Uterus (tissue), 3 donors: ENCODE measurements at regions not wholly inside any gene's neighbourhood (a gene's known extent, or its start where the extent isn't known, plus 50 kb on each side); places are given as distances from the start of the nearest gene placed in this dataset.

Source experiments
- DNase-seq, 2 donors: peaks; one replicate each; pipeline ENCODE4 v3.0.0-alpha.2; 2019 to 2020
- H3K27ac ChIP-seq, 2 donors: fragments of 200-600 bp; sonication (generic); 1 replicate in 1 of 2; 2 replicates in 1 of 2; pipeline ENCODE4 v1.5.1; 2016 to 2018
- H3K27me3 ChIP-seq, 2 donors: fragments of 200-600 bp; sonication (generic); one replicate each; pipeline ENCODE4 v1.5.1; 2018 to 2019; ENCODE audit warnings: control low read depth in 1 of 2
- H3K36me3 ChIP-seq, 2 donors: fragments of 200-600 bp; sonication (generic); one replicate each; pipeline ENCODE4 v1.5.1; 2019; ENCODE audit warnings: control low read depth in 1 of 2
- H3K4me1 ChIP-seq, 2 donors: fragments of 200-600 bp; sonication (generic); one replicate each; pipeline ENCODE4 v1.5.1; 2018 to 2019; ENCODE audit warnings: control low read depth in 1 of 2
- H3K4me3 ChIP-seq, 2 donors: fragments of 200-600 bp; sonication (generic); 1 replicate in 1 of 2; 2 replicates in 1 of 2; pipeline ENCODE4 v1.5.1; 2018 to 2019; ENCODE audit warnings: mild to moderate bottlenecking in 1 of 2
- H3K9me3 ChIP-seq, 2 donors: fragments of 200-600 bp; sonication (generic); one replicate each; pipeline ENCODE4 v1.5.1; 2019; ENCODE audit warnings: control low read depth in 1 of 2
- POLR2A ChIP-seq, 2 donors: fragments of 450-650 bp; IDR thresholded peaks; one replicate each; pipeline ENCODE4 v1.6.1; 2016; ENCODE audit warnings: antibody characterized with exemption in 2 of 2, mild to moderate bottlenecking in 1 of 2, moderate library complexity in 1 of 2
- intact Hi-C: fragments of 100-400 bp; cut with DNase I; formaldehyde crosslinking; loops from one replicate; pipeline ENCODE4 v1.15.1; 2023; ENCODE audit warnings: low total_unique reads
- TF ChIP-seq, protein P1 (sequence below), 4 experiments: fragments of 200-600 bp in 2 of 4; fragments of 450-650 bp in 2 of 4; sonication (generic) in 2 of 4; IDR thresholded peaks; one replicate each; pipeline ENCODE4 v1.5.1; 2016 to 2019; ENCODE audit warnings: antibody characterized with exemption in 4 of 4, mild to moderate bottlenecking in 2 of 4, moderate library complexity in 1 of 4
- donor health status: DM: yes; HTN: yes; CAD: no.

DNA sequence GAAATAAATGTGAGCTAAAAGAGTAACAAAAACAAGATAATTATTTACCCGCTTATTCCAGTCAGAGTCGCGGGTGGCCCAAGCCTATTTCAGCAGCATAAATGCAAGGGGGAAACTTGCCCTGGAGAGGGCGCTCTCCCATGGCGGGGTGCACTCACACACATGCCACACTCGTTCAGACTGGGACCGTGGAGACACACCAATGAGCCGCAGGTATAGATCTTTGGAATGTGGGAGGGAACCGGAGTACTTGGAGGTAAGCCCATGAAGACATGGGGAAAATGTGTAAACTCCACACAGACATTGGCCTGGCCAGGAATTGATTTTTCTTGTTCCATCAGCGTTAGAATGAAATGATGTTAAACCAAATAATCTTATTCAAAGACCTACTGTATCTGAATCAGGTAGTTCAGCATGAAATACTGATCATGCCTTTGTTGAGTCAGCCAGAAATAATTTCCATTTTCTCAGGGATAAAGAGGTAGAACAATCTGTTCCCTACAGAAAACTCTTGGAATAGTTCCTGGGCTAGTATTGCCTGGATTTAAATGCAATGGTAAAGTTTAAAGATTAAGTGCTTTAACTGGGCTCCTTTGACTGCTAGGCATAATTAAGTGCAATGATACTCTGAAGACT lies 191.5 kb downstream of the MCHR2 start:
- Histone ChIP-seq H3K9me3 (no peaks in the 10 kb centered on the region), H3K27ac (no peak overlapping the region), H3K36me3 (no peaks in the 10 kb centered on the region), H3K27me3 (no peaks in the 10 kb centered on the region), H3K4me3 (no peak overlapping the region), H3K4me1 (no peaks in the 10 kb centered on the region)
- no peak for TF ChIP-seq POLR2A (IDR thresholded peaks at IDR 0.05)
- TF ChIP-seq, protein P1, sequence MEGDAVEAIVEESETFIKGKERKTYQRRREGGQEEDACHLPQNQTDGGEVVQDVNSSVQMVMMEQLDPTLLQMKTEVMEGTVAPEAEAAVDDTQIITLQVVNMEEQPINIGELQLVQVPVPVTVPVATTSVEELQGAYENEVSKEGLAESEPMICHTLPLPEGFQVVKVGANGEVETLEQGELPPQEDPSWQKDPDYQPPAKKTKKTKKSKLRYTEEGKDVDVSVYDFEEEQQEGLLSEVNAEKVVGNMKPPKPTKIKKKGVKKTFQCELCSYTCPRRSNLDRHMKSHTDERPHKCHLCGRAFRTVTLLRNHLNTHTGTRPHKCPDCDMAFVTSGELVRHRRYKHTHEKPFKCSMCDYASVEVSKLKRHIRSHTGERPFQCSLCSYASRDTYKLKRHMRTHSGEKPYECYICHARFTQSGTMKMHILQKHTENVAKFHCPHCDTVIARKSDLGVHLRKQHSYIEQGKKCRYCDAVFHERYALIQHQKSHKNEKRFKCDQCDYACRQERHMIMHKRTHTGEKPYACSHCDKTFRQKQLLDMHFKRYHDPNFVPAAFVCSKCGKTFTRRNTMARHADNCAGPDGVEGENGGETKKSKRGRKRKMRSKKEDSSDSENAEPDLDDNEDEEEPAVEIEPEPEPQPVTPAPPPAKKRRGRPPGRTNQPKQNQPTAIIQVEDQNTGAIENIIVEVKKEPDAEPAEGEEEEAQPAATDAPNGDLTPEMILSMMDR (IDR thresholded peaks at IDR 0.05), result no peak
- no peak for DNase-seq
- intact Hi-C loops, result no loop called here

DNA sequence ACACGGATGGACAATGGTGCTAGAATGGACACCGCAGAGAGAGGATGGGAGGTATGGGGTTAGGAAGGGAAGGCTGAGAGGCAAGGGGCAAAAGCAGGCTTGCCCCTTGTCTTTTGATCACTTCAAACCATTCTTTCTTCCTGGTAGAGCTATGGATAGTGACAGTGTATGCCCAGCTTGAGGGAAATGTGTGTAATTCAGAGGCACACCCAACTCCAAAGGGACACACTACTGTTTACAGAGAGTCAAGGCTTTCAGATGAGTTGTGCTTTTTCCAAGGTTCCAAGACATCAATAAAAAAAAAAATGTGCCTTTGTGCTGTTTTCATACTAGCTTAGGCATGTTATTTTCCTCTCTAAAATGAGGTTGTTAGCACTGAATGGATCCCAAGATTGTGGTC lies 185.0 kb downstream of the MCHR2 start:
- H3K9me3 ChIP-seq, result no peaks in the 10 kb centered on the region
- DNase-seq, result no peak
- no peak overlapping the region for H3K27ac ChIP-seq
- H3K36me3 ChIP-seq, result no peaks in the 10 kb centered on the region
- no peak for TF ChIP-seq POLR2A (IDR thresholded peaks at IDR 0.05)
- TF ChIP-seq, protein P1 (IDR thresholded peaks at IDR 0.05), result no peak
- H3K4me1 ChIP-seq, result no peaks in the 10 kb centered on the region
- intact Hi-C loops, result no loop called here
- no peaks in the 10 kb centered on the region for H3K27me3 ChIP-seq
- H3K4me3 ChIP-seq, result no peak overlapping the region

DNA sequence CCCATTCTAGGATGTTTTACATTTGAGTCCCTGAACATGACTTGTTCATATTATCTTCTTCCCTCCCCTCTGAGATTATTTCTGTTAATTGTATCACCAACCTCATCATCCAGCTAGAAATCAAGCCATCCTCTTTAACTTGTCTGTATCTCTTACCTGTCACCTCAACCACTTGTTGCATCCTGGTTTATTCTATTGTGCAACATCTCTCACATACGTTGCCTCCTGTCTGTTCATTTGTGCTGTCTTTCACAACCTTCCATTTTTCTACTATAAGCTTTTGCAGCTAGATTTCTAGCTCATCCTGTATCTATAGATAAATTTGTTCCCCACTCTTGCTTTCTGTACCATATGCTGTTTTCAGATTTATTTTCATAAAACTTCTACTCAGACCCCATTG lies 183.7 kb downstream of the MCHR2 start:
- Histone ChIP-seq H3K36me3 (no peaks in the 10 kb centered on the region), H3K27ac (no peak overlapping the region), H3K27me3 (no peaks in the 10 kb centered on the region), H3K4me3 (no peak overlapping the region), H3K4me1 (no peaks in the 10 kb centered on the region), H3K9me3 (no peaks in the 10 kb centered on the region)
- no peak for TF ChIP-seq POLR2A (IDR thresholded peaks at IDR 0.05)
- TF ChIP-seq, protein P1 (IDR thresholded peaks at IDR 0.05), result no peak
- intact Hi-C loops, result no loop called here
- no peak for DNase-seq

DNA sequence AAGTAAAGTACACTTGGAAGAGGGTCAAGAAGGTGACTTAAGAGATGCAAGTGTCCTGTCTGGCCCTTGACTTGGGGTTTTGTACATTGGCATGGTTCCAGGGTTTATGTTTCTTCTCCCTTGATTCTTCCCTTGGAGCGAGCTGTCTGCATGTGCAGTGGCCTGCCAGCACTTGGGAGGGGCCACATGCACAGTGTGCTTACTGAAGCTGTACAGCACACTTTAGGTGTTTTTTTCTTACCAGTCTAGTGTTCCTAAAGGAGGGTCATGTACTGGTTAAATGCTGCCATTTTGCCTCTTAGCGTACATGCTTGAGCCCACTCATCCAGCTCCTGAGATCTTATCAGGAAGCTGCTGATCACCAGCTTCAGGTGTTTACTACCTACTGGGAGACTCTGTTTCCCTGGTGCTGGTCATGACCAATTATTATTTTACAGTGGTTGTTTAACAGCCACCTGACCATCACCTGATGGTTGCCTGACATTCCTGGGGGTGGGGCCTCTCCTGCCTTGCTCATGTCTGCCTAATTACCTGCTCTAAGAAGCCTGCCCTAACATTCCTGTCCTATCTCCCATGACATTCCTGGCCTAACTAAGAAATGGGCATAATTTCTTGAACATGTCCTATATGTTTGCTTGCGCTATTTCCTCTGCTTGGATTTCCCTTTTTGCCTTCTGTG lies 182.9 kb downstream of the MCHR2 start:
- Histone ChIP-seq H3K36me3 (no peaks in the 10 kb centered on the region), H3K27me3 (no peaks in the 10 kb centered on the region), H3K9me3 (no peaks in the 10 kb centered on the region), H3K27ac (no peak overlapping the region), H3K4me1 (no peaks in the 10 kb centered on the region), H3K4me3 (no peak overlapping the region)
- intact Hi-C loops, result no loop called here
- no peak for DNase-seq
- TF ChIP-seq, protein P1 (IDR thresholded peaks at IDR 0.05), result no peak
- no peak for TF ChIP-seq POLR2A (IDR thresholded peaks at IDR 0.05)

DNA sequence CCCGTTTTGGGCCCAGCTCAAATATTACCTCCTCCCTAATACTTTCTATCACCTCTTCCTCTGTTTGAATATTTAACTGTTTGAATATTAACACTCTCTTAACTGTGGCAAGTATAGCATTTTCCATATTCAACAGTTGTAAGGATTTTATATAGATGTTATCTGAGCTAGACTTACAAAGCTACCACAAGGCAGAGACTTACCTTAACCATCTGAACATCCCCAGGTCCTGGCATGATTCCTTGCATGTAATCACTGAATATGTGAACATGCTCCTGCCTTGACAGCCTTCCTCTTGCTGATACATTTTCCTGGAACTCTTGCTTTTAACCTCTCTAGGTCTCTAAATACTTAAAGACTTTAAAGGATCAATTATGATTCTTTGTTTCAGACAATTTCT lies 182.4 kb downstream of the MCHR2 start:
- Histone ChIP-seq H3K9me3 (no peaks in the 10 kb centered on the region), H3K4me3 (no peak overlapping the region)
- DNase-seq, result no peak

More for the DNA sequence above, 182.4 kb downstream of the MCHR2 start:
- H3K36me3 ChIP-seq, result no peaks in the 10 kb centered on the region
- intact Hi-C loops, result no loop called here
- H3K27me3 ChIP-seq, result no peaks in the 10 kb centered on the region
- H3K4me1 ChIP-seq, result no peaks in the 10 kb centered on the region
- TF ChIP-seq, protein P1 (IDR thresholded peaks at IDR 0.05), result no peak
- TF ChIP-seq POLR2A (IDR thresholded peaks at IDR 0.05), result no peak
- H3K27ac ChIP-seq, result no peak overlapping the region
